ENCODE measurements at regions not wholly inside any gene's neighbourhood (a gene's known extent, or its start where the extent isn't known, plus 50 kb on each side); places are given as distances from the start of the nearest gene placed in this dataset.

DNA sequence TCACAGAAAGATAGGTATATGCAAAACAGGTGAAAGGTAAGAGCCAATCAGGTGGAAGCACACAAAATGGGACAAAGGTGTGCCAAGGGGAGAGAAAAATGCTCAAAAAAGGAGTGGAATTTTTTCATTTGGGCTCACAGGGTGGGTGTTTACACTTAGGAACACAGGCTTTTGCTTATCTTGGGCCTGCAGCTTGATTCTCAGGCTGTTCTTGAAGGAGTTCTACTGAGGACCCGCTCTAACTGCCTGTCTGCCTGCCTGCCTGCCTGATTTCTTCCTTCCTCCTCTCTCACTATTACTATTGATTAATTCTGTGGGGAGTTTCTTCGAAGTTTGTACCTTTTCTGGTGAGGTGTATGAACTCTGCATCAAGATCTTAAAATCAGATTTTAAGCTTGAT, 120.3 kb upstream of the CTSO start:
- DNase-seq (ENCODE audit: low read depth), result no peak
- TF ChIP-seq CTCF (IDR thresholded peaks at IDR 0.05; ENCODE audit: insufficient read depth, low read depth, low read length), result no peak
- H3K27me3 ChIP-seq (ENCODE audit: control insufficient read depth, insufficient read depth, low read length), result no peaks in the 10 kb centered on the region
- no peak overlapping the region for H3K4me3 ChIP-seq (ENCODE audit: low read depth, low read length)
- CTCF ChIA-PET, result interaction anchor here (1.3 kb wide), 1 partner anchor 12 kb away, joined by 4 read pairs; no protein-coding TSS in a partner anchor
- POLR2A ChIA-PET, result no interaction called here
- no peaks in the 10 kb centered on the region for H3K36me3 ChIP-seq (ENCODE audit: control insufficient read depth, insufficient read depth, low read length)

GRCh38 chr4:156060661-156061060, 107.0 kb upstream of the CTSO start:
- DNase-seq (ENCODE audit: low read depth), result no peak
- Histone ChIP-seq H3K27me3 (ENCODE audit: control insufficient read depth, insufficient read depth, low read length) (no peaks in the 10 kb centered on the region), H3K36me3 (ENCODE audit: control insufficient read depth, insufficient read depth, low read length) (no peaks in the 10 kb centered on the region), H3K4me3 (ENCODE audit: low read depth, low read length) (no peak overlapping the region)
- POLR2A ChIA-PET, result no interaction called here
- no peak for TF ChIP-seq CTCF (IDR thresholded peaks at IDR 0.05; ENCODE audit: insufficient read depth, low read depth, low read length)
- CTCF ChIA-PET, result no interaction called here

- ChIA-PET CTCF (no interaction called here), POLR2A (no interaction called here)
- Histone ChIP-seq H3K36me3 (ENCODE audit: control insufficient read depth, insufficient read depth, low read length) (no peaks in the 10 kb centered on the region), H3K4me3 (ENCODE audit: low read depth, low read length) (no peak overlapping the region), H3K27me3 (ENCODE audit: control insufficient read depth, insufficient read depth, low read length) (no peaks in the 10 kb centered on the region)
- no peak for TF ChIP-seq CTCF (IDR thresholded peaks at IDR 0.05; ENCODE audit: insufficient read depth, low read depth, low read length)
- no peak for DNase-seq (ENCODE audit: low read depth)
These were observed 99.5 kb upstream of the CTSO start for GRCh38 chr4:156053174-156053573.

- Histone ChIP-seq H3K27me3 (ENCODE audit: control insufficient read depth, insufficient read depth, low read length) (no peaks in the 10 kb centered on the region), H3K4me3 (ENCODE audit: low read depth, low read length) (no peak overlapping the region), H3K36me3 (ENCODE audit: control insufficient read depth, insufficient read depth, low read length) (no peaks in the 10 kb centered on the region)
- no peak for DNase-seq (ENCODE audit: low read depth)
- TF ChIP-seq CTCF (IDR thresholded peaks at IDR 0.05; ENCODE audit: insufficient read depth, low read depth, low read length), result no peak
- CTCF ChIA-PET, result no interaction called here
- POLR2A ChIA-PET, result no interaction called here
These were observed 98.5 kb upstream of the CTSO start for GRCh38 chr4:156052116-156052515.

DNA sequence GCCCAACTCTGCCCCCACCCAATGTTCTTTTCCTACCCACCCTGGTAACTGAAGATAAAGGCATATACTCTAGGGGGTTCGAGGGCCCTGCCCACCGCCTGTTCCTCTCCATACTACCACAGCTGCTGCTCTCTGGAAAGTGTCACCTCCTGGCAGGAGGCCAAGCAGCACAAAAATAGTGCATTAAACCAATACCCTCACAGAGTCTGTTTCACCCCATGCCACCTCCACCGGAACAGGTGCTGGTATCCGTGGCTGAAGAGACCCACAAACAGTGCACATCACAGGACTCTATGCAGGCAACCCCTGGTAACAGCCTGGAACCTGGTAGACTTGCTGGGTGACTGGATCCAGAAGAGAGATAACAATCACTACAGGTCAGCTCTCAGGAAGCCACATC, 85.1 kb upstream of the CTSO start:
- DNase-seq (ENCODE audit: low read depth), result no peak
- ChIA-PET CTCF (no interaction called here), POLR2A (no interaction called here)
- no peak overlapping the region for H3K4me3 ChIP-seq (ENCODE audit: low read depth, low read length)
- no peaks in the 10 kb centered on the region for H3K36me3 ChIP-seq (ENCODE audit: control insufficient read depth, insufficient read depth, low read length)
- H3K27me3 ChIP-seq (ENCODE audit: control insufficient read depth, insufficient read depth, low read length), result no peaks in the 10 kb centered on the region
- no peak for TF ChIP-seq CTCF (IDR thresholded peaks at IDR 0.05; ENCODE audit: insufficient read depth, low read depth, low read length)

Measured in BJ (cell line).